Uterus (tissue), 2 donors: ENCODE measurements at regions not wholly inside any gene's neighbourhood (a gene's known extent, or its start where the extent isn't known, plus 50 kb on each side); places are given as distances from the start of the nearest gene placed in this dataset.

Experiments used
- POLR2A ChIP-seq, 2 donors: fragments of 450-650 bp; IDR thresholded peaks; one replicate each; pipeline ENCODE4 v1.6.1; 2016; ENCODE audit warnings: antibody characterized with exemption in 2 of 2, mild to moderate bottlenecking in 1 of 2, moderate library complexity in 1 of 2
- TF ChIP-seq, protein P1 (sequence below), 4 experiments: fragments of 200-600 bp in 2 of 4; fragments of 450-650 bp in 2 of 4; sonication (generic) in 2 of 4; IDR thresholded peaks; one replicate each; pipeline ENCODE4 v1.5.1; 2016 to 2019; ENCODE audit warnings: antibody characterized with exemption in 4 of 4, mild to moderate bottlenecking in 2 of 4, moderate library complexity in 1 of 4

DNA sequence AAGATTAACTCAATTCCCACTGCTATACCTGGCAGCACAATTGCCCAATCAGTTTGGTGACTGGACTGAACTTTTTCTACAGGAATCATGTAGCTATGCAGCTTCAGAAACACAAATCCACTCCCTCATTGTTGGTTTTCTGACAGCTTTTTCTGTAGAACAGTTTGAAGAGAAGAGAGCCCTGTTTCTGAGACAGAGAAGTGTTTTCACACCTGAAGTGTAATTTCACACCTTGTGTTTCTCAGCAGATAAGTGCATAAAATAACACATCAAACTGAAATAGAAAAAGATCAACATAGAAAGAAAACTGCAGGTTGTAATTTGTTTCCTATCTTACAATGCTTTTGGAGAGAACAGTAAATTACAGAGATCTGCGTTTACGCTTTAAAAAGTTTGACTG lies 335.6 kb downstream of the SNAPC1 start:
- TF ChIP-seq, protein P1, sequence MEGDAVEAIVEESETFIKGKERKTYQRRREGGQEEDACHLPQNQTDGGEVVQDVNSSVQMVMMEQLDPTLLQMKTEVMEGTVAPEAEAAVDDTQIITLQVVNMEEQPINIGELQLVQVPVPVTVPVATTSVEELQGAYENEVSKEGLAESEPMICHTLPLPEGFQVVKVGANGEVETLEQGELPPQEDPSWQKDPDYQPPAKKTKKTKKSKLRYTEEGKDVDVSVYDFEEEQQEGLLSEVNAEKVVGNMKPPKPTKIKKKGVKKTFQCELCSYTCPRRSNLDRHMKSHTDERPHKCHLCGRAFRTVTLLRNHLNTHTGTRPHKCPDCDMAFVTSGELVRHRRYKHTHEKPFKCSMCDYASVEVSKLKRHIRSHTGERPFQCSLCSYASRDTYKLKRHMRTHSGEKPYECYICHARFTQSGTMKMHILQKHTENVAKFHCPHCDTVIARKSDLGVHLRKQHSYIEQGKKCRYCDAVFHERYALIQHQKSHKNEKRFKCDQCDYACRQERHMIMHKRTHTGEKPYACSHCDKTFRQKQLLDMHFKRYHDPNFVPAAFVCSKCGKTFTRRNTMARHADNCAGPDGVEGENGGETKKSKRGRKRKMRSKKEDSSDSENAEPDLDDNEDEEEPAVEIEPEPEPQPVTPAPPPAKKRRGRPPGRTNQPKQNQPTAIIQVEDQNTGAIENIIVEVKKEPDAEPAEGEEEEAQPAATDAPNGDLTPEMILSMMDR (IDR thresholded peaks at IDR 0.05) = no peak
- TF ChIP-seq POLR2A (IDR thresholded peaks at IDR 0.05) = no peak
